CD8-positive, alpha-beta memory T cell (primary cell): ENCODE measurements at regions not wholly inside any gene's neighbourhood (a gene's known extent, or its start where the extent isn't known, plus 50 kb on each side); places are given as distances from the start of the nearest gene placed in this dataset.

Source experiments
- CTCF ChIA-PET: fragments of 350-600 bp; sonication (Branson Sonifier 250); formaldehyde crosslinking; loops from one replicate; lab custom pipeline; 2021; ENCODE audit warnings: antibody characterized with exemption; lab: Charles Lee
- POLR2A ChIA-PET: fragments of 350-600 bp; sonication (Branson Sonifier 250); formaldehyde crosslinking; loops from one replicate; lab custom pipeline; 2021; ENCODE audit warnings: antibody characterized with exemption; lab: Charles Lee
- DNase-seq, 5 donors: peaks; one replicate each; pipeline versions ENCODE4 v3.0.0 to v3.0.0-alpha.2; 2020 to 2022; ENCODE audit warnings: mixed read lengths in 1 of 5
- H3K27ac ChIP-seq: one replicate; pipeline ENCODE4 v1.7.0; 2013; ENCODE audit warnings: low read depth, mild to moderate bottlenecking, low read length, moderate library complexity
- H3K27me3 ChIP-seq: 2 replicates; pipeline ENCODE4 v1.7.0; 2013; ENCODE audit warnings: low read length, mild to moderate bottlenecking; ENCODE audit not compliant: insufficient read depth, poor library complexity, severe bottlenecking
- H3K36me3 ChIP-seq: 2 replicates; pipeline ENCODE4 v1.7.0; 2013; ENCODE audit warnings: mild to moderate bottlenecking, low read length, moderate library complexity; ENCODE audit not compliant: insufficient read depth
- H3K4me1 ChIP-seq: 2 replicates; pipeline ENCODE4 v1.7.0; 2013; ENCODE audit warnings: mild to moderate bottlenecking, low read length, moderate library complexity; ENCODE audit not compliant: insufficient read depth
- H3K4me3 ChIP-seq: 2 replicates; pipeline ENCODE4 v1.7.0; 2013; ENCODE audit warnings: mild to moderate bottlenecking, low read length
- H3K9me3 ChIP-seq: 2 replicates; pipeline ENCODE4 v1.7.0; 2013; ENCODE audit warnings: mild to moderate bottlenecking, low read length
- H3K27ac Mint-ChIP-seq, 8 donors: one replicate each; pipeline ENCODE4 v1.8.0; 2020 to 2021; ENCODE audit warnings: mixed read lengths in 8 of 8, mild to moderate bottlenecking in 6 of 8, inconsistent platforms in 3 of 8, moderate library complexity in 3 of 8
- H3K27me3 Mint-ChIP-seq, 2 donors: one replicate each; pipeline ENCODE4 v1.8.0; 2020 to 2021; ENCODE audit warnings: mixed read lengths in 2 of 2, mild to moderate bottlenecking in 1 of 2, moderate library complexity in 1 of 2
- H3K36me3 Mint-ChIP-seq, 3 donors: one replicate each; pipeline ENCODE4 v1.8.0; 2020 to 2021; ENCODE audit warnings: mixed read lengths in 3 of 3, inconsistent platforms in 1 of 3, mild to moderate bottlenecking in 1 of 3
- H3K4me1 Mint-ChIP-seq, 3 donors: one replicate each; pipeline ENCODE4 v1.8.0; 2020 to 2021; ENCODE audit warnings: mixed read lengths in 3 of 3, inconsistent platforms in 1 of 3, mild to moderate bottlenecking in 1 of 3
- H3K4me3 Mint-ChIP-seq, 7 donors: one replicate each; pipeline ENCODE4 v1.8.0; 2020 to 2021; ENCODE audit warnings: mixed read lengths in 7 of 7, mild to moderate bottlenecking in 6 of 7, moderate library complexity in 4 of 7, inconsistent platforms in 2 of 7
- H3K9me3 Mint-ChIP-seq, 5 donors: one replicate each; pipeline ENCODE4 v1.8.0; 2020 to 2022; ENCODE audit warnings: mixed read lengths in 5 of 5, mild to moderate bottlenecking in 3 of 5, moderate library complexity in 2 of 5, inconsistent platforms in 1 of 5

GRCh38 chr3:34439796-34440195 lies 641.4 kb downstream of the PDCD6IP start:
- H3K36me3 ChIP-seq: no peaks in the 10 kb centered on the region

GRCh38 chr3:34444137-34444536 lies 645.7 kb downstream of the PDCD6IP start:
- CTCF ChIA-PET: no interaction called here
- peaks cover 7 to 35% (median 15%) of the 10 kb centered on the region in 5 donors for H3K9me3 Mint-ChIP-seq
- H3K27me3 ChIP-seq: no peaks in the 10 kb centered on the region
- H3K4me1 Mint-ChIP-seq: no peaks in the 10 kb centered on the region
- no peak for DNase-seq
- H3K27me3 Mint-ChIP-seq: no peaks in the 10 kb centered on the region
- no peaks in the 10 kb centered on the region for H3K36me3 Mint-ChIP-seq
- POLR2A ChIA-PET: no interaction called here
- no peak overlapping the region for H3K4me3 ChIP-seq
- no peaks in the 10 kb centered on the region for H3K9me3 ChIP-seq
- H3K27ac Mint-ChIP-seq: no peak overlapping the region
- H3K36me3 ChIP-seq: no peaks in the 10 kb centered on the region
- H3K27ac ChIP-seq: no peak overlapping the region
- no peak overlapping the region for H3K4me3 Mint-ChIP-seq
- H3K4me1 ChIP-seq: no peaks in the 10 kb centered on the region

More at GRCh38 chr3:34439796-34440195, 641.4 kb downstream of the PDCD6IP start:
- Histone ChIP-seq H3K27me3 (no peaks in the 10 kb centered on the region), H3K4me3 (no peak overlapping the region), H3K9me3 (no peaks in the 10 kb centered on the region), H3K4me1 (no peaks in the 10 kb centered on the region), H3K27ac (no peak overlapping the region)
- Mint-ChIP-seq H3K36me3 (no peaks in the 10 kb centered on the region), H3K27ac (no peak overlapping the region), H3K4me3 (no peak overlapping the region), H3K27me3 (no peaks in the 10 kb centered on the region), H3K4me1 (no peaks in the 10 kb centered on the region), H3K9me3 (peaks cover 2 to 15% (median 8%) of the 10 kb centered on the region in 5 donors)
- CTCF ChIA-PET: no interaction called here
- no peak for DNase-seq
- POLR2A ChIA-PET: no interaction called here

- CTCF ChIA-PET: no interaction called here
- Mint-ChIP-seq H3K36me3 (no peaks in the 10 kb centered on the region), H3K4me1 (no peaks in the 10 kb centered on the region), H3K27me3 (no peaks in the 10 kb centered on the region), H3K27ac (no peak overlapping the region), H3K9me3 (peaks cover 5 to 26% (median 13%) of the 10 kb centered on the region in 5 donors), H3K4me3 (no peak overlapping the region)
- H3K4me3 ChIP-seq: no peak overlapping the region
- no peaks in the 10 kb centered on the region for H3K27me3 ChIP-seq
- no peak for DNase-seq
- POLR2A ChIA-PET: no interaction called here
- no peaks in the 10 kb centered on the region for H3K9me3 ChIP-seq
- no peaks in the 10 kb centered on the region for H3K36me3 ChIP-seq
- no peak overlapping the region for H3K27ac ChIP-seq
- no peaks in the 10 kb centered on the region for H3K4me1 ChIP-seq
Observed at GRCh38 chr3:34449305-34449704, 650.9 kb downstream of the PDCD6IP start.

- no peak for DNase-seq
- POLR2A ChIA-PET: no interaction called here
- H3K4me1 Mint-ChIP-seq: no peaks in the 10 kb centered on the region
- no peaks in the 10 kb centered on the region for H3K36me3 Mint-ChIP-seq
- Histone ChIP-seq H3K27me3 (no peaks in the 10 kb centered on the region), H3K9me3 (no peaks in the 10 kb centered on the region), H3K27ac (no peak overlapping the region), H3K4me1 (no peaks in the 10 kb centered on the region), H3K4me3 (no peak overlapping the region), H3K36me3 (no peaks in the 10 kb centered on the region)
- no peaks in the 10 kb centered on the region for H3K27me3 Mint-ChIP-seq
- H3K9me3 Mint-ChIP-seq: peaks cover 11 to 21% (median 16%) of the 10 kb centered on the region in 5 donors
- CTCF ChIA-PET: no interaction called here
- no peak overlapping the region for H3K27ac Mint-ChIP-seq
- H3K4me3 Mint-ChIP-seq: no peak overlapping the region
Observed at GRCh38 chr3:34463414-34463813, 665.0 kb downstream of the PDCD6IP start.

GRCh38 chr3:34464646-34465045 lies 666.2 kb downstream of the PDCD6IP start:
- CTCF ChIA-PET: no interaction called here
- H3K4me3 Mint-ChIP-seq: no peak overlapping the region

GRCh38 chr3:34475851-34476250 lies 677.4 kb downstream of the PDCD6IP start:
- Histone ChIP-seq H3K27ac (no peak overlapping the region), H3K4me1 (no peaks in the 10 kb centered on the region), H3K4me3 (no peak overlapping the region), H3K27me3 (no peaks in the 10 kb centered on the region), H3K9me3 (no peaks in the 10 kb centered on the region), H3K36me3 (no peaks in the 10 kb centered on the region)
- Mint-ChIP-seq H3K4me1 (no peaks in the 10 kb centered on the region), H3K9me3 (peaks cover 0 to 8% (median 2%) of the 10 kb centered on the region in 5 donors), H3K36me3 (no peaks in the 10 kb centered on the region), H3K27ac (no peak overlapping the region), H3K4me3 (no peak overlapping the region), H3K27me3 (peaks cover 0 to 3% of the 10 kb centered on the region in 2 donors)
- DNase-seq: no peak
- ChIA-PET POLR2A (no interaction called here), CTCF (no interaction called here)

More at GRCh38 chr3:34464646-34465045, 666.2 kb downstream of the PDCD6IP start:
- Mint-ChIP-seq H3K4me1 (no peaks in the 10 kb centered on the region), H3K27me3 (no peaks in the 10 kb centered on the region), H3K27ac (no peak overlapping the region), H3K9me3 (peaks cover 4 to 14% (median 12%) of the 10 kb centered on the region in 5 donors), H3K36me3 (no peaks in the 10 kb centered on the region)
- H3K36me3 ChIP-seq: no peaks in the 10 kb centered on the region
- no peak overlapping the region for H3K27ac ChIP-seq
- no peaks in the 10 kb centered on the region for H3K27me3 ChIP-seq
- H3K4me1 ChIP-seq: no peaks in the 10 kb centered on the region
- POLR2A ChIA-PET: no interaction called here
- no peaks in the 10 kb centered on the region for H3K9me3 ChIP-seq
- no peak overlapping the region for H3K4me3 ChIP-seq
- DNase-seq: no peak

GRCh38 chr3:34483311-34483887 lies 685.0 kb downstream of the PDCD6IP start:
- Mint-ChIP-seq H3K4me3 (peak overlapping the region; percentile 63 to 89 (median 81)), H3K27ac (peak overlapping the region in 4 of 8 donors; percentile 16 to 87 (median 65)), H3K27me3 (no peaks in the 10 kb centered on the region), H3K4me1 (peaks cover 15 to 23% (median 22%) of the 10 kb centered on the region in 3 donors), H3K9me3 (peaks cover 0 to 3% (median 0%) of the 10 kb centered on the region in 5 donors), H3K36me3 (no peaks in the 10 kb centered on the region)
- ChIA-PET POLR2A (no interaction called here), CTCF (no interaction called here)
- Histone ChIP-seq H3K4me1 (no peaks in the 10 kb centered on the region), H3K27ac (no peak overlapping the region), H3K27me3 (no peaks in the 10 kb centered on the region), H3K4me3 (peak overlapping the region; percentile 16), H3K36me3 (no peaks in the 10 kb centered on the region), H3K9me3 (no peaks in the 10 kb centered on the region)
- no peak for DNase-seq

- Mint-ChIP-seq H3K4me1 (no peaks in the 10 kb centered on the region), H3K36me3 (no peaks in the 10 kb centered on the region), H3K4me3 (no peak overlapping the region), H3K27me3 (no peaks in the 10 kb centered on the region), H3K27ac (no peak overlapping the region), H3K9me3 (peaks cover 0 to 2% (median 0%) of the 10 kb centered on the region in 5 donors)
- H3K27me3 ChIP-seq: no peaks in the 10 kb centered on the region
- no peaks in the 10 kb centered on the region for H3K9me3 ChIP-seq
- ChIA-PET CTCF (no interaction called here), POLR2A (no interaction called here)
- no peak overlapping the region for H3K4me3 ChIP-seq
- H3K27ac ChIP-seq: no peak overlapping the region
- no peak for DNase-seq
- H3K36me3 ChIP-seq: no peaks in the 10 kb centered on the region
- H3K4me1 ChIP-seq: no peaks in the 10 kb centered on the region
Observed at GRCh38 chr3:34504366-34504765, 705.9 kb downstream of the PDCD6IP start.
